ENCODE measurements at regions not wholly inside any gene's neighbourhood (a gene's known extent, or its start where the extent isn't known, plus 50 kb on each side); places are given as distances from the start of the nearest gene placed in this dataset.

DNA sequence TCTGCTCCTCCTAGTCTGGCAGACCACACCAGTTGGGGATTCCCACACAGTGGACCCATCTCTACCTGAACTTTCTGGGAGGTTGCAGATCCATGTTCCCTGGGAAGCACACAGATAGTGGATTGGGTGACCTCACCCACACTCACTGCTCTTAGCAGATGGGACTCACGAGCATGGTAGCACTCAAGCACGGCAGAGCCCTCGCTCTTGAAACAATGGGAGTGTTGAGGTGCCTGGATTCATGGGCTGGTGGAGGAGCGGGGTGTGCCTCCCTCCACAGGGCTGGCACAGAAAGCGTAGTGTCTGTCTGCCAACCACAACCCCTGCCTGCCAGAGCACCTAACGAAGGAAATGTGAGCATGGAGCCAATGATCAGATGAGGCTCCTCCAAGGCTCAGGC lies 568.0 kb downstream of the POM121L12 start:
- TF ChIP-seq, protein P1, sequence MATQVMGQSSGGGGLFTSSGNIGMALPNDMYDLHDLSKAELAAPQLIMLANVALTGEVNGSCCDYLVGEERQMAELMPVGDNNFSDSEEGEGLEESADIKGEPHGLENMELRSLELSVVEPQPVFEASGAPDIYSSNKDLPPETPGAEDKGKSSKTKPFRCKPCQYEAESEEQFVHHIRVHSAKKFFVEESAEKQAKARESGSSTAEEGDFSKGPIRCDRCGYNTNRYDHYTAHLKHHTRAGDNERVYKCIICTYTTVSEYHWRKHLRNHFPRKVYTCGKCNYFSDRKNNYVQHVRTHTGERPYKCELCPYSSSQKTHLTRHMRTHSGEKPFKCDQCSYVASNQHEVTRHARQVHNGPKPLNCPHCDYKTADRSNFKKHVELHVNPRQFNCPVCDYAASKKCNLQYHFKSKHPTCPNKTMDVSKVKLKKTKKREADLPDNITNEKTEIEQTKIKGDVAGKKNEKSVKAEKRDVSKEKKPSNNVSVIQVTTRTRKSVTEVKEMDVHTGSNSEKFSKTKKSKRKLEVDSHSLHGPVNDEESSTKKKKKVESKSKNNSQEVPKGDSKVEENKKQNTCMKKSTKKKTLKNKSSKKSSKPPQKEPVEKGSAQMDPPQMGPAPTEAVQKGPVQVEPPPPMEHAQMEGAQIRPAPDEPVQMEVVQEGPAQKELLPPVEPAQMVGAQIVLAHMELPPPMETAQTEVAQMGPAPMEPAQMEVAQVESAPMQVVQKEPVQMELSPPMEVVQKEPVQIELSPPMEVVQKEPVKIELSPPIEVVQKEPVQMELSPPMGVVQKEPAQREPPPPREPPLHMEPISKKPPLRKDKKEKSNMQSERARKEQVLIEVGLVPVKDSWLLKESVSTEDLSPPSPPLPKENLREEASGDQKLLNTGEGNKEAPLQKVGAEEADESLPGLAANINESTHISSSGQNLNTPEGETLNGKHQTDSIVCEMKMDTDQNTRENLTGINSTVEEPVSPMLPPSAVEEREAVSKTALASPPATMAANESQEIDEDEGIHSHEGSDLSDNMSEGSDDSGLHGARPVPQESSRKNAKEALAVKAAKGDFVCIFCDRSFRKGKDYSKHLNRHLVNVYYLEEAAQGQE (IDR thresholded peaks at IDR 0.05; ENCODE audit: insufficient read depth in 1 of 2, low read depth in 2 of 2, low read length in 2 of 2): no peak
- TF ChIP-seq SIN3A (IDR thresholded peaks at IDR 0.05; ENCODE audit: borderline replicate concordance, insufficient read depth, low read length): no peak
- TF ChIP-seq TAF1 (IDR thresholded peaks at IDR 0.05; ENCODE audit: borderline replicate concordance, insufficient read depth, low read length): no peak
- TF ChIP-seq POLR2AphosphoS5 (IDR thresholded peaks at IDR 0.05; ENCODE audit: low read depth, low read length): no peak
- no peak for TF ChIP-seq FOXP2 (optimal IDR thresholded peaks at IDR 0.05; ENCODE audit: borderline replicate concordance, extremely low read depth, extremely low read length, insufficient read depth)

Measured in PFSK-1 (cell line).